ENCODE measurements at regions not wholly inside any gene's neighbourhood (a gene's known extent, or its start where the extent isn't known, plus 50 kb on each side); places are given as distances from the start of the nearest gene placed in this dataset.

- TF ChIP-seq CTCF (conservative IDR thresholded peaks at IDR 0.05), result no peak
- H3K27ac ChIP-seq, result no peak overlapping the region
Measured at GRCh38 chr10:106304056-106304455, 860.5 kb downstream of the SORCS1 start.

- TF ChIP-seq CTCF (conservative IDR thresholded peaks at IDR 0.05), result no peak
- no peak overlapping the region for H3K27ac ChIP-seq
Measured at GRCh38 chr10:106302961-106303360, 861.5 kb downstream of the SORCS1 start.

GRCh38 chr10:106301146-106301545 lies 863.4 kb downstream of the SORCS1 start:
- no peak for TF ChIP-seq CTCF (conservative IDR thresholded peaks at IDR 0.05)
- H3K27ac ChIP-seq, result no peak overlapping the region

- no peak for TF ChIP-seq CTCF (conservative IDR thresholded peaks at IDR 0.05)
- H3K27ac ChIP-seq, result no peak overlapping the region
Measured at GRCh38 chr10:106296750-106297392, 867.6 kb downstream of the SORCS1 start.

GRCh38 chr10:106284802-106285587 lies 879.5 kb downstream of the SORCS1 start:
- H3K27ac ChIP-seq, result no peak overlapping the region
- no peak for TF ChIP-seq CTCF (conservative IDR thresholded peaks at IDR 0.05)

GRCh38 chr10:106280896-106281460 lies 883.5 kb downstream of the SORCS1 start:
- H3K27ac ChIP-seq, result no peak overlapping the region
- TF ChIP-seq CTCF (conservative IDR thresholded peaks at IDR 0.05), result no peak

- no peak overlapping the region for H3K27ac ChIP-seq
- TF ChIP-seq CTCF (conservative IDR thresholded peaks at IDR 0.05), result no peak
Measured at GRCh38 chr10:106278383-106278782, 886.1 kb downstream of the SORCS1 start.

Measured in VCaP (cell line).